ENCODE measurements at regions not wholly inside any gene's neighbourhood (a gene's known extent, or its start where the extent isn't known, plus 50 kb on each side); places are given as distances from the start of the nearest gene placed in this dataset.

- no peak for TF ChIP-seq CTCF (IDR thresholded peaks at IDR 0.05)
- TF ChIP-seq SIN3A (IDR thresholded peaks at IDR 0.05; ENCODE audit: borderline replicate concordance, insufficient read depth, low read depth, low read length), result no peak
- TF ChIP-seq REST (IDR thresholded peaks at IDR 0.05; ENCODE audit: insufficient read depth in 1 of 2, low read depth in 2 of 2, low read length in 1 of 2), result no peak
- no peak for TF ChIP-seq POLR2AphosphoS5 (IDR thresholded peaks at IDR 0.05; ENCODE audit: low read depth, low read length)
Observed at GRCh38 chr20:61065853-61066252, 186.2 kb upstream of the CDH4 start.

Data from Panc1 (cell line).